ENCODE measurements at regions not wholly inside any gene's neighbourhood (a gene's known extent, or its start where the extent isn't known, plus 50 kb on each side); places are given as distances from the start of the nearest gene placed in this dataset.

- Histone ChIP-seq H3K18ac (ENCODE audit: extremely low read depth, low read length) (no peak overlapping the region), H2BK12ac (ENCODE audit: low read depth, low read length) (no peak overlapping the region; the same call in 1 of the 2 replicates), H3K4ac (replicated peaks; ENCODE audit: insufficient read length, low read depth, low read length) (no peak overlapping the region), H3K4me3 (ENCODE audit: extremely low read depth in 1 of 4, insufficient read depth in 2 of 4, low read depth in 3 of 4, low read length in 4 of 4) (no peak overlapping the region), H3K4me2 (ENCODE audit: insufficient read depth in 1 of 2, low read depth in 2 of 2, low read length in 2 of 2) (no peak overlapping the region), H3K4me1 (replicated peaks in 1 of 4; ENCODE audit: control insufficient read depth in 3 of 4, insufficient read depth in 4 of 4, low read length in 3 of 4) (peaks cover 5 to 24% (median 13%) of the 10 kb centered on the region in 4 experiments), H3K23ac (ENCODE audit: insufficient read length) (no peak overlapping the region), H3K23me2 (ENCODE audit: low read depth, low read length) (no peaks in the 10 kb centered on the region), H3K79me1 (ENCODE audit: low read depth, low read length) (no peaks in the 10 kb centered on the region), H3K36me3 (ENCODE audit: control insufficient read depth in 2 of 4, insufficient read depth in 4 of 4, low read length in 3 of 4) (no peaks in the 10 kb centered on the region), H2AK5ac (ENCODE audit: low read depth, low read length) (no peak overlapping the region), H3K9ac (replicated peaks in 1 of 4; ENCODE audit: extremely low read depth in 1 of 4, low read depth in 3 of 4, low read length in 3 of 4) (no peak overlapping the region), H2BK20ac (ENCODE audit: low read length) (no peak overlapping the region), H3K56ac (replicated peaks; ENCODE audit: insufficient read length, low read depth, low read length) (no peak overlapping the region), H2AFZ (ENCODE audit: low read length) (no peak overlapping the region), H2BK120ac (replicated peaks; ENCODE audit: low read depth, low read length) (no peak overlapping the region), H3K9me3 (ENCODE audit: insufficient read depth in 2 of 2, low read depth in 1 of 2, low read length in 1 of 2) (no peaks in the 10 kb centered on the region), H2BK5ac (ENCODE audit: low read depth, low read length) (no peak overlapping the region), H3K27me3 (replicated peaks in 1 of 4; ENCODE audit: control insufficient read depth in 3 of 4, extremely low read depth in 1 of 4, insufficient read depth in 3 of 4, low read length in 3 of 4) (no peaks in the 10 kb centered on the region; a peak in 1 of 7 replicates), H4K91ac (replicated peaks; ENCODE audit: insufficient read length, low read length) (no peak overlapping the region), H3K14ac (ENCODE audit: insufficient read length) (no peak overlapping the region), H4K20me1 (replicated peaks in 1 of 2; ENCODE audit: control insufficient read depth in 1 of 2, insufficient read depth in 2 of 2, low read length in 2 of 2) (no peaks in the 10 kb centered on the region), H3K27ac (ENCODE audit: low read depth, low read length) (no peak overlapping the region), H2BK15ac (ENCODE audit: low read length) (no peak overlapping the region), H4K8ac (ENCODE audit: extremely low read depth, insufficient read depth, low read length) (no peak overlapping the region; the same call in 1 of the 2 replicates), H4K5ac (ENCODE audit: insufficient read length, low read depth, low read length) (no peak overlapping the region), H3K79me2 (ENCODE audit: control insufficient read depth in 1 of 2, insufficient read depth in 2 of 2, low read length in 2 of 2) (no peaks in the 10 kb centered on the region)
- POLR2A ChIA-PET (ENCODE audit: partially characterized antibody) = no interaction called here
- 95% methylated on average over 8 of the region's 10 CpGs; no CpG with 5 or more reads in 1 of the 2 experiments for WGBS, 2 experiments (ENCODE audit: extremely low coverage in 1 of 2, insufficient coverage in 1 of 2, insufficient read length in 1 of 2, insufficient replicate concordance in 2 of 2, low coverage in 1 of 2, low lambda C conversion rate in 2 of 2, missing lambda C conversion rate in 1 of 2)
- FAIRE-seq (no peak), DNase-seq (ENCODE audit: low read depth in 1 of 2, low spot score in 2 of 2) (no peak)
- CTCF ChIA-PET (ENCODE audit: partially characterized antibody) = interaction anchor here (0.6 to 5.9 kb wide), 14 partner anchors 8 to 745 kb away, joined by 3 to 62 read pairs (median 4); partner anchors contain the start of gene LMO1
- no peak for TF ChIP-seq KDM1A (IDR thresholded peaks at IDR 0.05; ENCODE audit: borderline replicate concordance, low read length)
- TF ChIP-seq CHD1 (IDR thresholded peaks at IDR 0.05; ENCODE audit: low read depth, low read length) = no peak
- TF ChIP-seq MAFK (IDR thresholded peaks at IDR 0.05; ENCODE audit: low read depth, low read length) = no peak
- TF ChIP-seq NANOG (IDR thresholded peaks at IDR 0.05; ENCODE audit: insufficient read depth, low read depth, low read length, poor library complexity, severe bottlenecking) = no peak
- TF ChIP-seq KDM4A (IDR thresholded peaks at IDR 0.05; ENCODE audit: low read depth, low read length, severe bottlenecking) = no peak
- no peak for TF ChIP-seq FOSL1 (IDR thresholded peaks at IDR 0.05; ENCODE audit: insufficient read depth, low read depth, low read length)
- TF ChIP-seq EP300 (IDR thresholded peaks at IDR 0.05; ENCODE audit: borderline replicate concordance in 1 of 2, low read depth in 2 of 2, low read length in 2 of 2) = no peak
- no peak for TF ChIP-seq PHF8 (conservative IDR thresholded peaks at IDR 0.05; ENCODE audit: low read depth, low read length)
- TF ChIP-seq RXRA (IDR thresholded peaks at IDR 0.05; ENCODE audit: insufficient read depth, low read depth, low read length) = no peak
- no peak for TF ChIP-seq SUZ12 (IDR thresholded peaks at IDR 0.05; ENCODE audit: low read length)
- no peak for TF ChIP-seq RNF2 (IDR thresholded peaks at IDR 0.05; ENCODE audit: borderline replicate concordance, low read depth, low read length, missing control alignments, poor library complexity, severe bottlenecking)
Observed at GRCh38 chr11:8330404-8330803, 66.7 kb upstream of the LMO1 start.

Data from H1 (cell line).